ENCODE measurements at regions not wholly inside any gene's neighbourhood (a gene's known extent, or its start where the extent isn't known, plus 50 kb on each side); places are given as distances from the start of the nearest gene placed in this dataset.

GRCh38 chr12:13376610-13377373 lies 180.3 kb downstream of the EMP1 start:
- peak overlapping the region; percentile 93 for H3K27ac ChIP-seq
- H4K20me1 ChIP-seq (ENCODE audit: insufficient read depth, poor library complexity, severe bottlenecking): no peaks in the 10 kb centered on the region
- H3K4me2 ChIP-seq: peak overlapping the region; percentile 15
- H3K27me3 ChIP-seq: no peaks in the 10 kb centered on the region
- H3K4me3 ChIP-seq: no peak overlapping the region
- H2AFZ ChIP-seq: no peak overlapping the region
- H3K9me2 ChIP-seq (replicated peaks; ENCODE audit: insufficient read depth): no peaks in the 10 kb centered on the region
- no peaks in the 10 kb centered on the region for H3K79me2 ChIP-seq
- no peak for TF ChIP-seq CTCF (IDR thresholded peaks at IDR 0.05; ENCODE audit: poor library complexity)
- TF ChIP-seq EZH2 (IDR thresholded peaks at IDR 0.05; ENCODE audit: borderline replicate concordance): no peak
- no peak for TF ChIP-seq EZH2phosphoT487 (IDR thresholded peaks at IDR 0.05; ENCODE audit: low read depth, severe bottlenecking, unreplicated experiment)
- no peaks in the 10 kb centered on the region for H3K9me3 ChIP-seq (ENCODE audit: low read depth)
- 55% methylated on average over 7 of the region's 7 CpGs for whole genome bisulfite sequencing (ENCODE audit: low lambda C conversion rate, missing lambda C conversion rate)
- H3K4me1 ChIP-seq (ENCODE audit: insufficient read depth): peaks cover 27% of the 10 kb centered on the region
- H3K36me3 ChIP-seq (replicated peaks; ENCODE audit: insufficient read depth, low read depth): no peaks in the 10 kb centered on the region
- DNase-seq (ENCODE audit: low spot score): peak; percentile 56

GRCh38 chr12:13375583-13376345 lies 179.2 kb downstream of the EMP1 start:
- H3K36me3 ChIP-seq (replicated peaks; ENCODE audit: insufficient read depth, low read depth): no peaks in the 10 kb centered on the region
- peaks cover 29% of the 10 kb centered on the region for H3K4me1 ChIP-seq (ENCODE audit: insufficient read depth)
- H3K79me2 ChIP-seq: no peaks in the 10 kb centered on the region
- H3K9me2 ChIP-seq (replicated peaks; ENCODE audit: insufficient read depth): no peaks in the 10 kb centered on the region
- H2AFZ ChIP-seq: no peak overlapping the region
- no peaks in the 10 kb centered on the region for H3K9me3 ChIP-seq (ENCODE audit: low read depth)
- no peaks in the 10 kb centered on the region for H4K20me1 ChIP-seq (ENCODE audit: insufficient read depth, poor library complexity, severe bottlenecking)
- DNase-seq (ENCODE audit: low spot score): no peak
- no peak for TF ChIP-seq EZH2phosphoT487 (IDR thresholded peaks at IDR 0.05; ENCODE audit: low read depth, severe bottlenecking, unreplicated experiment)
- WGBS (ENCODE audit: low lambda C conversion rate, missing lambda C conversion rate): 59% methylated on average over 2 of the region's 2 CpGs
- no peak overlapping the region for H3K4me3 ChIP-seq
- H3K27me3 ChIP-seq: no peaks in the 10 kb centered on the region
- H3K4me2 ChIP-seq: no peak overlapping the region
- H3K27ac ChIP-seq: peak overlapping the region; percentile 93

GRCh38 chr12:13374793-13375192 lies 178.3 kb downstream of the EMP1 start:
- H4K20me1 ChIP-seq (ENCODE audit: insufficient read depth, poor library complexity, severe bottlenecking): no peaks in the 10 kb centered on the region
- no peak overlapping the region for H3K4me3 ChIP-seq
- no peaks in the 10 kb centered on the region for H3K9me3 ChIP-seq (ENCODE audit: low read depth)
- no peaks in the 10 kb centered on the region for H3K36me3 ChIP-seq (replicated peaks; ENCODE audit: insufficient read depth, low read depth)
- H3K27me3 ChIP-seq: no peaks in the 10 kb centered on the region
- no peak overlapping the region for H3K4me2 ChIP-seq
- no peak overlapping the region for H3K27ac ChIP-seq
- no peaks in the 10 kb centered on the region for H3K9me2 ChIP-seq (replicated peaks; ENCODE audit: insufficient read depth)
- H3K79me2 ChIP-seq: no peaks in the 10 kb centered on the region
- DNase-seq (ENCODE audit: low spot score): no peak
- TF ChIP-seq EZH2phosphoT487 (IDR thresholded peaks at IDR 0.05; ENCODE audit: low read depth, severe bottlenecking, unreplicated experiment) (no peak), EZH2 (IDR thresholded peaks at IDR 0.05; ENCODE audit: borderline replicate concordance) (no peak), CTCF (IDR thresholded peaks at IDR 0.05; ENCODE audit: poor library complexity) (no peak)
- peaks cover 32% of the 10 kb centered on the region for H3K4me1 ChIP-seq (ENCODE audit: insufficient read depth)
- no peak overlapping the region for H2AFZ ChIP-seq
- 80% methylated on average over 5 of the region's 5 CpGs for WGBS (ENCODE audit: low lambda C conversion rate, missing lambda C conversion rate)

GRCh38 chr12:13373803-13374202 lies 177.3 kb downstream of the EMP1 start:
- H3K79me2 ChIP-seq: no peaks in the 10 kb centered on the region
- DNase-seq (ENCODE audit: low spot score): no peak
- H2AFZ ChIP-seq: no peak overlapping the region
- H4K20me1 ChIP-seq (ENCODE audit: insufficient read depth, poor library complexity, severe bottlenecking): no peaks in the 10 kb centered on the region
- H3K27me3 ChIP-seq: no peaks in the 10 kb centered on the region
- TF ChIP-seq EZH2phosphoT487 (IDR thresholded peaks at IDR 0.05; ENCODE audit: low read depth, severe bottlenecking, unreplicated experiment) (no peak), EZH2 (IDR thresholded peaks at IDR 0.05; ENCODE audit: borderline replicate concordance) (no peak), CTCF (IDR thresholded peaks at IDR 0.05; ENCODE audit: poor library complexity) (no peak)
- H3K9me3 ChIP-seq (ENCODE audit: low read depth): no peaks in the 10 kb centered on the region
- H3K4me3 ChIP-seq: no peak overlapping the region
- no peak overlapping the region for H3K4me2 ChIP-seq
- no peak overlapping the region for H3K27ac ChIP-seq
- WGBS (ENCODE audit: low lambda C conversion rate, missing lambda C conversion rate): 84% methylated on average over 2 of the region's 2 CpGs
- H3K9me2 ChIP-seq (replicated peaks; ENCODE audit: insufficient read depth): no peaks in the 10 kb centered on the region
- H3K4me1 ChIP-seq (ENCODE audit: insufficient read depth): peaks cover 39% of the 10 kb centered on the region
- no peaks in the 10 kb centered on the region for H3K36me3 ChIP-seq (replicated peaks; ENCODE audit: insufficient read depth, low read depth)
